ENCODE measurements at regions not wholly inside any gene's neighbourhood (a gene's known extent, or its start where the extent isn't known, plus 50 kb on each side); places are given as distances from the start of the nearest gene placed in this dataset.

GRCh38 chr9:1875921-1876448, 139.2 kb upstream of the SMARCA2 start:
- TF ChIP-seq CTCF (IDR thresholded peaks at IDR 0.05; ENCODE audit: poor library complexity) (no peak), EZH2phosphoT487 (IDR thresholded peaks at IDR 0.05; ENCODE audit: low read depth, severe bottlenecking, unreplicated experiment) (no peak), EZH2 (IDR thresholded peaks at IDR 0.05; ENCODE audit: borderline replicate concordance) (no peak)

Data from hepatocyte (in vitro differentiated cells).